Endodermal cell (in vitro differentiated cells): ENCODE measurements at regions not wholly inside any gene's neighbourhood (a gene's known extent, or its start where the extent isn't known, plus 50 kb on each side); places are given as distances from the start of the nearest gene placed in this dataset.

Experiments used
- DNase-seq: peaks from one replicate; pipeline ENCODE4 v3.0.0-alpha.2; 2017
- H3K27ac ChIP-seq: 2 replicates; pipeline ENCODE4 v1.5.1; 2013; ENCODE audit warnings: mild to moderate bottlenecking, low read depth, low read length, moderate library complexity
- H3K27me3 ChIP-seq: 2 replicates; pipeline ENCODE4 v1.6.1; 2013; ENCODE audit warnings: mild to moderate bottlenecking, low read length, moderate library complexity; ENCODE audit not compliant: insufficient read depth, control insufficient read depth, poor library complexity, severe bottlenecking
- H3K36me3 ChIP-seq: 2 replicates; pipeline ENCODE4 v1.7.0; 2013; ENCODE audit warnings: mild to moderate bottlenecking, low read length, moderate library complexity; ENCODE audit not compliant: control insufficient read depth, insufficient read depth
- H3K4me1 ChIP-seq: one replicate; pipeline ENCODE4 v1.7.0; 2013; ENCODE audit warnings: low read length; ENCODE audit not compliant: control insufficient read depth, insufficient read depth
- H3K4me3 ChIP-seq: 2 replicates; pipeline ENCODE4 v1.5.1; 2013; ENCODE audit warnings: mild to moderate bottlenecking, low read length, moderate library complexity
- H3K9ac ChIP-seq: 2 replicates; pipeline ENCODE4 v1.6.1; 2013; ENCODE audit warnings: mild to moderate bottlenecking, low read length, moderate library complexity; ENCODE audit not compliant: poor library complexity, severe bottlenecking; ENCODE audit errors: extremely low read depth
- H3K9me3 ChIP-seq: 2 replicates; pipeline ENCODE4 v1.6.1; 2013; ENCODE audit warnings: mild to moderate bottlenecking, low read length, moderate library complexity; ENCODE audit not compliant: control insufficient read depth
- H3K27ac Mint-ChIP-seq: 2 replicates; pipeline ENCODE4 v1.8.0; 2020; ENCODE audit warnings: mixed read lengths
- H3K27me3 Mint-ChIP-seq: 2 replicates; pipeline ENCODE4 v1.8.0; 2021; ENCODE audit warnings: mild to moderate bottlenecking, mixed read lengths; ENCODE audit not compliant: insufficient read depth
- H3K36me3 Mint-ChIP-seq: 2 replicates; pipeline ENCODE4 v1.8.0; 2020; ENCODE audit warnings: low read depth, mixed read lengths
- H3K4me1 Mint-ChIP-seq: 2 replicates; pipeline ENCODE4 v1.8.0; 2020; ENCODE audit warnings: mixed read lengths
- H3K4me3 Mint-ChIP-seq: 2 replicates; pipeline ENCODE4 v1.8.0; 2020; ENCODE audit warnings: mild to moderate bottlenecking, moderate library complexity, mixed read lengths
- H3K9me3 Mint-ChIP-seq: 2 replicates; pipeline ENCODE4 v1.8.0; 2020; ENCODE audit warnings: mild to moderate bottlenecking, mixed read lengths
- WGBS, 2 experiments: methylation state at CpG; one replicate each; pipeline versions ENCODE4 v1.1.5 to v1.1.7; 2013; ENCODE audit warnings: missing lambda C conversion rate in 2 of 2, mixed read lengths in 1 of 2; ENCODE audit not compliant: insufficient coverage in 1 of 2, insufficient read length in 1 of 2; 5-methylcytosine and 5-hydroxymethylcytosine counted together
- TF ChIP-seq, protein P1 (sequence below): fragments of 200-600 bp; sonication (generic); conservative IDR thresholded peaks from 2 replicates; pipeline ENCODE4 v1.5.0; 2021; ENCODE audit warnings: antibody characterized with exemption, mild to moderate bottlenecking

DNA sequence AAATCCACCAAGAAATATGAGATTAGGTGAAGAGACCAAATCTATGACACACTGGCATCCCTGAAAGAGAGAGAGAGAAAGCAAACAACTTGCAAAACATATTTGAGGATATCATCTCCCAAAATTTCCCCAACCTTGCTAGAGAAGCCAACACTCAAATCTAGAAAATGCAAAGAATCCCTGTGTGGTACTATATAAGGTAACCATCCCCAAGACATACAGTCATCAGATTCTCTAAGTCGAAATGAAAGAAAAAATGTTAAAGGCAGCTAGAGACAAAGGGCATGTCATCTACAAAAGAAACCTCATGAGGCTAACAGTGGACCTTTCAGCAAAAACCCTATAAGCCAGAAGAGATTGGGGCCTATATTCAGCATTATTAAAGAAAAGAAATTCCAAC, 622.1 kb upstream of the LMCD1 start:
- Histone ChIP-seq H3K4me1 (no peaks in the 10 kb centered on the region), H3K9me3 (no peaks in the 10 kb centered on the region), H3K4me3 (no peak overlapping the region), H3K27ac (no peak overlapping the region), H3K36me3 (no peaks in the 10 kb centered on the region), H3K9ac (no peak overlapping the region), H3K27me3 (no peaks in the 10 kb centered on the region)
- Mint-ChIP-seq H3K27me3 (no peaks in the 10 kb centered on the region), H3K4me1 (peaks cover 10% of the 10 kb centered on the region), H3K27ac (no peak overlapping the region), H3K36me3 (no peaks in the 10 kb centered on the region), H3K4me3 (no peak overlapping the region), H3K9me3 (no peaks in the 10 kb centered on the region)
- no peak for DNase-seq
- 60 to 88% methylated on average over 1 of the region's 1 CpG for WGBS, 2 experiments
- TF ChIP-seq, protein P1, sequence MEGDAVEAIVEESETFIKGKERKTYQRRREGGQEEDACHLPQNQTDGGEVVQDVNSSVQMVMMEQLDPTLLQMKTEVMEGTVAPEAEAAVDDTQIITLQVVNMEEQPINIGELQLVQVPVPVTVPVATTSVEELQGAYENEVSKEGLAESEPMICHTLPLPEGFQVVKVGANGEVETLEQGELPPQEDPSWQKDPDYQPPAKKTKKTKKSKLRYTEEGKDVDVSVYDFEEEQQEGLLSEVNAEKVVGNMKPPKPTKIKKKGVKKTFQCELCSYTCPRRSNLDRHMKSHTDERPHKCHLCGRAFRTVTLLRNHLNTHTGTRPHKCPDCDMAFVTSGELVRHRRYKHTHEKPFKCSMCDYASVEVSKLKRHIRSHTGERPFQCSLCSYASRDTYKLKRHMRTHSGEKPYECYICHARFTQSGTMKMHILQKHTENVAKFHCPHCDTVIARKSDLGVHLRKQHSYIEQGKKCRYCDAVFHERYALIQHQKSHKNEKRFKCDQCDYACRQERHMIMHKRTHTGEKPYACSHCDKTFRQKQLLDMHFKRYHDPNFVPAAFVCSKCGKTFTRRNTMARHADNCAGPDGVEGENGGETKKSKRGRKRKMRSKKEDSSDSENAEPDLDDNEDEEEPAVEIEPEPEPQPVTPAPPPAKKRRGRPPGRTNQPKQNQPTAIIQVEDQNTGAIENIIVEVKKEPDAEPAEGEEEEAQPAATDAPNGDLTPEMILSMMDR: no peak

DNA sequence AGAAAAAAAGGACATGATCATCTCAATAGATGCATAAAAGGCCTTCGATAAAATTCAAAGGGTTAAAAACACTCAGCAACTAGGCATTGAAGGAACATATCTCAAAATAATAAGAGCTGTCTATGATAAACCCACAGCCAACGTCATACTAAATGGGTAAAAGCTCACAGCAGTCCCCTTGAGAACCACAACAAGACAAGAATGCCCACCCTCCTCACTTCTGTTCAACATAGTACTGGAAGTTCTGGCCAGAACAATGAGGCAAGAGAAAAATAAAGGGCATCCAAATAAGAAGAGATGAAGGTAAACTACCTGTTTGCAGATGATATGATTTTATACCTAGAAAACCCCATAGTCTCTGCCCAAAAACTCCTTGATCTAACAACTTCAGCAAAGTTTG, 619.7 kb upstream of the LMCD1 start:
- peaks cover 5% of the 10 kb centered on the region for H3K9me3 ChIP-seq
- H3K4me3 Mint-ChIP-seq: no peak overlapping the region
- H3K27ac ChIP-seq: no peak overlapping the region
- H3K9me3 Mint-ChIP-seq: peaks cover 4% of the 10 kb centered on the region
- peaks cover 4% of the 10 kb centered on the region for H3K4me1 Mint-ChIP-seq
- no peak for DNase-seq
- H3K27me3 Mint-ChIP-seq: no peaks in the 10 kb centered on the region
- no peak overlapping the region for H3K27ac Mint-ChIP-seq
- TF ChIP-seq, protein P1: no peak
- no peaks in the 10 kb centered on the region for H3K36me3 ChIP-seq
- 87% methylated on average over 2 of the region's 2 CpGs; no CpG with 5 or more reads in 1 of the 2 experiments for WGBS, 2 experiments
- H3K36me3 Mint-ChIP-seq: no peaks in the 10 kb centered on the region
- no peaks in the 10 kb centered on the region for H3K4me1 ChIP-seq
- H3K9ac ChIP-seq: no peak overlapping the region
- H3K27me3 ChIP-seq: no peaks in the 10 kb centered on the region
- no peak overlapping the region for H3K4me3 ChIP-seq

DNA sequence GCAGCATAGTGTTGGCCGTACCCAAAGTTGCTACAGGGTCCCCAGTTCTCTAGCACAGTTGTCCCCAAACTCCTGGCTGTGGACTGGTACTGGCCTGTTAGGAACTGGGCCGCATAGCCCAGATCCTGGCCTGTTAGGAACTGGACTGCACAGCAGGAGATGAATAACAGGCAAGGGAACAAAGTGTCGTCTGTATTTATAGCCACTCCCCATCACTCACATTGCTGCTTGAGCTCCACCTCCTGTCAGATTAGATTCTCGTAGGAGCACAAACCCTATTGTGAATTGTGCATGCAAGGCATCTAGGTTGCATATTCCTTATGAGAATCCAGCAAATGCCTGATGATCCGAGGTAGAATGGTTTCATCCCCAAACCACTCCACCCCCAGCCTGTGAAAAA, 604.0 kb upstream of the LMCD1 start:
- H3K27ac ChIP-seq: no peak overlapping the region
- TF ChIP-seq, protein P1: no peak
- no peak overlapping the region for H3K4me3 ChIP-seq
- H3K9ac ChIP-seq: no peak overlapping the region
- H3K9me3 ChIP-seq: no peaks in the 10 kb centered on the region
- no peak overlapping the region for H3K27ac Mint-ChIP-seq
- H3K9me3 Mint-ChIP-seq: peaks cover under 1% of the 10 kb centered on the region
- H3K4me1 ChIP-seq: no peaks in the 10 kb centered on the region
- no peaks in the 10 kb centered on the region for H3K4me1 Mint-ChIP-seq
- H3K27me3 ChIP-seq: no peaks in the 10 kb centered on the region
- H3K36me3 Mint-ChIP-seq: no peaks in the 10 kb centered on the region
- no peak overlapping the region for H3K4me3 Mint-ChIP-seq
- 87 to 89% methylated on average over 3 to 5 of the region's 5 CpGs for WGBS, 2 experiments
- no peaks in the 10 kb centered on the region for H3K36me3 ChIP-seq
- DNase-seq: no peak
- no peaks in the 10 kb centered on the region for H3K27me3 Mint-ChIP-seq
